Mammary epithelial cell (primary cell): ENCODE measurements at regions not wholly inside any gene's neighbourhood (a gene's known extent, or its start where the extent isn't known, plus 50 kb on each side); places are given as distances from the start of the nearest gene placed in this dataset.

ENCODE experiments used
- EZH2 ChIP-seq: IDR thresholded peaks from 2 replicates; pipeline ENCODE4 v1.6.1; 2012; ENCODE audit warnings: low read length, inconsistent platforms, borderline replicate concordance
- TF ChIP-seq, protein P1 (sequence below), 2 donors: IDR thresholded peaks in 1 of 2; conservative IDR thresholded peaks in 1 of 2; 2 replicates each; pipeline ENCODE4 v1.5.1; 2011 to 2012; ENCODE audit warnings: inconsistent platforms in 2 of 2, low read length in 2 of 2, mild to moderate bottlenecking in 2 of 2, control low read depth in 1 of 2, low read depth in 1 of 2; ENCODE audit not compliant: insufficient read depth in 1 of 2; ENCODE audit errors: extremely low read depth in 1 of 2

DNA sequence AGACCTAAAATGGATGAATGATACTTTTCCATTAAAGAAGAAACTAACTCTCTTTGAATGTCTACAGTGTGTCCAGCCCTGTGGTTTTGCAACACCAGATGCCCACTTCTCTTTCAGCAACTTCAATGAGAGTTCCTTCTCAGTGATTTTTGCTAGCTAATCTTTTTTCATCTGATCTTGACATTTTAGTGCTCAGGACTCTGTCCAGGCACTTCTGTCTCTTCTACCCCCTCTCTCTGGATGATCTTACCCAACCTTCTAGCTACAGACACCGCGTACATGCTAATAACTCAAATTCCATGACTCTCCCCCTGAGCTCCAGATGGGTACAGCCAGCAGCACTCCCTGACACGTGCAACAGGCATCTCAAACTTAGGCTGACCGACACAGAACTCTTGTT, 161.1 kb upstream of the FOXN3 start:
- TF ChIP-seq, protein P1, sequence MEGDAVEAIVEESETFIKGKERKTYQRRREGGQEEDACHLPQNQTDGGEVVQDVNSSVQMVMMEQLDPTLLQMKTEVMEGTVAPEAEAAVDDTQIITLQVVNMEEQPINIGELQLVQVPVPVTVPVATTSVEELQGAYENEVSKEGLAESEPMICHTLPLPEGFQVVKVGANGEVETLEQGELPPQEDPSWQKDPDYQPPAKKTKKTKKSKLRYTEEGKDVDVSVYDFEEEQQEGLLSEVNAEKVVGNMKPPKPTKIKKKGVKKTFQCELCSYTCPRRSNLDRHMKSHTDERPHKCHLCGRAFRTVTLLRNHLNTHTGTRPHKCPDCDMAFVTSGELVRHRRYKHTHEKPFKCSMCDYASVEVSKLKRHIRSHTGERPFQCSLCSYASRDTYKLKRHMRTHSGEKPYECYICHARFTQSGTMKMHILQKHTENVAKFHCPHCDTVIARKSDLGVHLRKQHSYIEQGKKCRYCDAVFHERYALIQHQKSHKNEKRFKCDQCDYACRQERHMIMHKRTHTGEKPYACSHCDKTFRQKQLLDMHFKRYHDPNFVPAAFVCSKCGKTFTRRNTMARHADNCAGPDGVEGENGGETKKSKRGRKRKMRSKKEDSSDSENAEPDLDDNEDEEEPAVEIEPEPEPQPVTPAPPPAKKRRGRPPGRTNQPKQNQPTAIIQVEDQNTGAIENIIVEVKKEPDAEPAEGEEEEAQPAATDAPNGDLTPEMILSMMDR (conservative IDR thresholded peaks at IDR 0.05 in 1 of 2, IDR thresholded peaks at IDR 0.05 in 1 of 2; ENCODE audit: extremely low read depth in 1 of 2, insufficient read depth in 1 of 2, low read depth in 1 of 2, low read length in 2 of 2): no peak
- TF ChIP-seq EZH2: no peak
